ENCODE measurements at regions not wholly inside any gene's neighbourhood (a gene's known extent, or its start where the extent isn't known, plus 50 kb on each side); places are given as distances from the start of the nearest gene placed in this dataset.

DNA sequence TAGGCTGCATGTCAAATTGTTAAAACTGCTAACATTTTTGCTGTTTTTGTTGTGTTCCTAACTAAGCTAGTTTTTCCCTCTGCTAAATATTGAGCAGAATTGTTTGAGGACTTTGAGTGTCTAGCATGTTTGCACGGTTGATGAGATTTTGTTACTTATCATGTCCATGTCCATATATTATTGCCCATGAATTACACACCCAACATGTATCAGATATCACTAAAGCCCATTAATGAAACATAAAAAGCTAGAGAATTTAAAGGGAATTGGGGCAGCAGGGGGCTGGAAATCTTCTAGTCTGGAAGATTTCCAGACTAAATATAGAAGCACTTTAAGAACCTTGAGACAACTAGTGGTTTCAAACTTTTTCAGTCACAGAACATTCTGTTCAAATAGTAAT lies 197.7 kb downstream of the SNX10 start:
- 91% methylated on average over 1 of the region's 1 CpG for WGBS
- TF ChIP-seq HNF4A (conservative IDR thresholded peaks at IDR 0.05) (no peak), NR2F2 (IDR thresholded peaks at IDR 0.05) (no peak), YY1 (IDR thresholded peaks at IDR 0.05) (no peak), RXRA (IDR thresholded peaks at IDR 0.05) (no peak), FOXA1 (IDR thresholded peaks at IDR 0.05) (no peak), HNF4G (IDR thresholded peaks at IDR 0.05) (no peak), FOXA2 (IDR thresholded peaks at IDR 0.05) (no peak), GABPA (IDR thresholded peaks at IDR 0.05 in 1 of 2, conservative IDR thresholded peaks at IDR 0.05 in 1 of 2) (no peak), TAF1 (conservative IDR thresholded peaks at IDR 0.05) (no peak), RAD21 (IDR thresholded peaks at IDR 0.05) (no peak), SP1 (IDR thresholded peaks at IDR 0.05) (no peak), EGR1 (IDR thresholded peaks at IDR 0.05; ENCODE audit: low read depth in 2 of 2) (no peak), JUND (IDR thresholded peaks at IDR 0.05) (no peak)
- TF ChIP-seq, protein P1, sequence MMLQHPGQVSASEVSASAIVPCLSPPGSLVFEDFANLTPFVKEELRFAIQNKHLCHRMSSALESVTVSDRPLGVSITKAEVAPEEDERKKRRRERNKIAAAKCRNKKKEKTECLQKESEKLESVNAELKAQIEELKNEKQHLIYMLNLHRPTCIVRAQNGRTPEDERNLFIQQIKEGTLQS (IDR thresholded peaks at IDR 0.05) = no peak
- TF ChIP-seq, protein P2, sequence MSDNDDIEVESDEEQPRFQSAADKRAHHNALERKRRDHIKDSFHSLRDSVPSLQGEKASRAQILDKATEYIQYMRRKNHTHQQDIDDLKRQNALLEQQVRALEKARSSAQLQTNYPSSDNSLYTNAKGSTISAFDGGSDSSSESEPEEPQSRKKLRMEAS (IDR thresholded peaks at IDR 0.05) = no peak
- TF ChIP-seq, protein P3, sequence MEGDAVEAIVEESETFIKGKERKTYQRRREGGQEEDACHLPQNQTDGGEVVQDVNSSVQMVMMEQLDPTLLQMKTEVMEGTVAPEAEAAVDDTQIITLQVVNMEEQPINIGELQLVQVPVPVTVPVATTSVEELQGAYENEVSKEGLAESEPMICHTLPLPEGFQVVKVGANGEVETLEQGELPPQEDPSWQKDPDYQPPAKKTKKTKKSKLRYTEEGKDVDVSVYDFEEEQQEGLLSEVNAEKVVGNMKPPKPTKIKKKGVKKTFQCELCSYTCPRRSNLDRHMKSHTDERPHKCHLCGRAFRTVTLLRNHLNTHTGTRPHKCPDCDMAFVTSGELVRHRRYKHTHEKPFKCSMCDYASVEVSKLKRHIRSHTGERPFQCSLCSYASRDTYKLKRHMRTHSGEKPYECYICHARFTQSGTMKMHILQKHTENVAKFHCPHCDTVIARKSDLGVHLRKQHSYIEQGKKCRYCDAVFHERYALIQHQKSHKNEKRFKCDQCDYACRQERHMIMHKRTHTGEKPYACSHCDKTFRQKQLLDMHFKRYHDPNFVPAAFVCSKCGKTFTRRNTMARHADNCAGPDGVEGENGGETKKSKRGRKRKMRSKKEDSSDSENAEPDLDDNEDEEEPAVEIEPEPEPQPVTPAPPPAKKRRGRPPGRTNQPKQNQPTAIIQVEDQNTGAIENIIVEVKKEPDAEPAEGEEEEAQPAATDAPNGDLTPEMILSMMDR (IDR thresholded peaks at IDR 0.05; ENCODE audit: low read depth, low read length, missing input control) = no peak
- TF ChIP-seq, protein P4, sequence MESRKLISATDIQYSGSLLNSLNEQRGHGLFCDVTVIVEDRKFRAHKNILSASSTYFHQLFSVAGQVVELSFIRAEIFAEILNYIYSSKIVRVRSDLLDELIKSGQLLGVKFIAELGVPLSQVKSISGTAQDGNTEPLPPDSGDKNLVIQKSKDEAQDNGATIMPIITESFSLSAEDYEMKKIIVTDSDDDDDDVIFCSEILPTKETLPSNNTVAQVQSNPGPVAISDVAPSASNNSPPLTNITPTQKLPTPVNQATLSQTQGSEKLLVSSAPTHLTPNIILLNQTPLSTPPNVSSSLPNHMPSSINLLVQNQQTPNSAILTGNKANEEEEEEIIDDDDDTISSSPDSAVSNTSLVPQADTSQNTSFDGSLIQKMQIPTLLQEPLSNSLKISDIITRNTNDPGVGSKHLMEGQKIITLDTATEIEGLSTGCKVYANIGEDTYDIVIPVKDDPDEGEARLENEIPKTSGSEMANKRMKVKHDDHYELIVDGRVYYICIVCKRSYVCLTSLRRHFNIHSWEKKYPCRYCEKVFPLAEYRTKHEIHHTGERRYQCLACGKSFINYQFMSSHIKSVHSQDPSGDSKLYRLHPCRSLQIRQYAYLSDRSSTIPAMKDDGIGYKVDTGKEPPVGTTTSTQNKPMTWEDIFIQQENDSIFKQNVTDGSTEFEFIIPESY (IDR thresholded peaks at IDR 0.05) = no peak
- TF ChIP-seq, protein P5, sequence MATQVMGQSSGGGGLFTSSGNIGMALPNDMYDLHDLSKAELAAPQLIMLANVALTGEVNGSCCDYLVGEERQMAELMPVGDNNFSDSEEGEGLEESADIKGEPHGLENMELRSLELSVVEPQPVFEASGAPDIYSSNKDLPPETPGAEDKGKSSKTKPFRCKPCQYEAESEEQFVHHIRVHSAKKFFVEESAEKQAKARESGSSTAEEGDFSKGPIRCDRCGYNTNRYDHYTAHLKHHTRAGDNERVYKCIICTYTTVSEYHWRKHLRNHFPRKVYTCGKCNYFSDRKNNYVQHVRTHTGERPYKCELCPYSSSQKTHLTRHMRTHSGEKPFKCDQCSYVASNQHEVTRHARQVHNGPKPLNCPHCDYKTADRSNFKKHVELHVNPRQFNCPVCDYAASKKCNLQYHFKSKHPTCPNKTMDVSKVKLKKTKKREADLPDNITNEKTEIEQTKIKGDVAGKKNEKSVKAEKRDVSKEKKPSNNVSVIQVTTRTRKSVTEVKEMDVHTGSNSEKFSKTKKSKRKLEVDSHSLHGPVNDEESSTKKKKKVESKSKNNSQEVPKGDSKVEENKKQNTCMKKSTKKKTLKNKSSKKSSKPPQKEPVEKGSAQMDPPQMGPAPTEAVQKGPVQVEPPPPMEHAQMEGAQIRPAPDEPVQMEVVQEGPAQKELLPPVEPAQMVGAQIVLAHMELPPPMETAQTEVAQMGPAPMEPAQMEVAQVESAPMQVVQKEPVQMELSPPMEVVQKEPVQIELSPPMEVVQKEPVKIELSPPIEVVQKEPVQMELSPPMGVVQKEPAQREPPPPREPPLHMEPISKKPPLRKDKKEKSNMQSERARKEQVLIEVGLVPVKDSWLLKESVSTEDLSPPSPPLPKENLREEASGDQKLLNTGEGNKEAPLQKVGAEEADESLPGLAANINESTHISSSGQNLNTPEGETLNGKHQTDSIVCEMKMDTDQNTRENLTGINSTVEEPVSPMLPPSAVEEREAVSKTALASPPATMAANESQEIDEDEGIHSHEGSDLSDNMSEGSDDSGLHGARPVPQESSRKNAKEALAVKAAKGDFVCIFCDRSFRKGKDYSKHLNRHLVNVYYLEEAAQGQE (IDR thresholded peaks at IDR 0.05) = no peak
- no peaks in the 10 kb centered on the region for H3K4me1 ChIP-seq (ENCODE audit: control insufficient read depth in 4 of 4, insufficient read depth in 4 of 4, low read length in 3 of 4)
- no peak overlapping the region for H3K4me3 ChIP-seq (ENCODE audit: low read depth in 1 of 3, low read length in 3 of 3)
- H3K36me3 ChIP-seq (ENCODE audit: control insufficient read depth in 4 of 4, insufficient read depth in 3 of 4, low read depth in 1 of 4, low read length in 3 of 4) = no peaks in the 10 kb centered on the region
- peaks cover 0 to 3% (median 1%) of the 10 kb centered on the region in 4 donors for H3K9me3 ChIP-seq (ENCODE audit: control insufficient read depth in 4 of 4, low read length in 3 of 4)
- peaks cover 0 to 3% (median 0%) of the 10 kb centered on the region in 4 donors for H3K27me3 ChIP-seq (ENCODE audit: control insufficient read depth in 4 of 4, insufficient read depth in 4 of 4, low read length in 3 of 4)
- no peak overlapping the region for H3K27ac ChIP-seq (ENCODE audit: low read depth in 1 of 2, low read length in 2 of 2)
- no peak for DNase-seq (ENCODE audit: low spot score)
- H3K9ac ChIP-seq (ENCODE audit: low read depth in 1 of 2, low read length in 2 of 2) = no peak overlapping the region
